GM03348 (cell line): ENCODE measurements at regions not wholly inside any gene's neighbourhood (a gene's known extent, or its start where the extent isn't known, plus 50 kb on each side); places are given as distances from the start of the nearest gene placed in this dataset.
"Not testable (repeated sequence)": the region's sequence is repeated elsewhere in the genome, so short reads cannot be mapped to it uniquely, and the experiment has no call there.

ENCODE experiments used
- DNase-seq: peaks from one replicate; pipeline ENCODE4 v3.0.0; 2012; ENCODE audit warnings: low spot score

- DNase-seq: no peak
Observed at GRCh38 chr4:79743014-79743413, 330.0 kb downstream of the ANTXR2 start.

GRCh38 chr4:79739912-79740311 is 331.9 kb upstream of the GK2 start:
- no peak for DNase-seq

GRCh38 chr4:79723507-79723906 is 315.5 kb upstream of the GK2 start:
- no peak for DNase-seq

GRCh38 chr4:79700356-79700755 is 292.3 kb upstream of the GK2 start:
- DNase-seq: no peak

- DNase-seq: no peak
Observed at GRCh38 chr4:79697444-79697843, 289.4 kb upstream of the GK2 start.

- DNase-seq: not testable (repeated sequence)
Observed at GRCh38 chr4:79696534-79696933, 288.5 kb upstream of the GK2 start.

- no peak for DNase-seq
Observed at GRCh38 chr4:79695848-79696247, 287.8 kb upstream of the GK2 start.

GRCh38 chr4:79689740-79690139 is 281.7 kb upstream of the GK2 start:
- no peak for DNase-seq

- no peak for DNase-seq
Observed at GRCh38 chr4:79688691-79689090, 280.7 kb upstream of the GK2 start.

- DNase-seq: no peak
Observed at GRCh38 chr4:79687006-79687405, 279.0 kb upstream of the GK2 start.

GRCh38 chr4:79685542-79685941 is 277.5 kb upstream of the GK2 start:
- no peak for DNase-seq

GRCh38 chr4:79684516-79684915 is 276.5 kb upstream of the GK2 start:
- DNase-seq: no peak

- no peak for DNase-seq
Observed at GRCh38 chr4:79682801-79683530, 274.9 kb upstream of the GK2 start.

- no peak for DNase-seq
Observed at GRCh38 chr4:79682161-79682560, 274.1 kb upstream of the GK2 start.

GRCh38 chr4:79679859-79680258 is 271.8 kb upstream of the GK2 start:
- DNase-seq: no peak

- DNase-seq: no peak
Observed at GRCh38 chr4:79678472-79679202, 270.6 kb upstream of the GK2 start.

- DNase-seq: no peak
Observed at GRCh38 chr4:79676705-79677104, 268.7 kb upstream of the GK2 start.

GRCh38 chr4:79674906-79675305 is 266.9 kb upstream of the GK2 start:
- DNase-seq: not testable (repeated sequence)

- DNase-seq: no peak
Observed at GRCh38 chr4:79673898-79674297, 265.9 kb upstream of the GK2 start.

- no peak for DNase-seq
Observed at GRCh38 chr4:79673377-79673776, 265.3 kb upstream of the GK2 start.

- DNase-seq: no peak
Observed at GRCh38 chr4:79666875-79667274, 258.8 kb upstream of the GK2 start.

GRCh38 chr4:79666112-79666511 is 258.1 kb upstream of the GK2 start:
- DNase-seq: no peak

- DNase-seq: no peak
Observed at GRCh38 chr4:79663865-79664264, 255.8 kb upstream of the GK2 start.

- no peak for DNase-seq
Observed at GRCh38 chr4:79663141-79663540, 255.1 kb upstream of the GK2 start.
